HL-60 (cell line): ENCODE measurements at regions not wholly inside any gene's neighbourhood (a gene's known extent, or its start where the extent isn't known, plus 50 kb on each side); places are given as distances from the start of the nearest gene placed in this dataset.

Experiments
- DNase-seq, 2 experiments: peaks; one replicate each; pipeline ENCODE4 v3.0.0-alpha.2; 2010 to 2020; ENCODE audit warnings: low read depth in 1 of 2, low spot score in 1 of 2
- H3K27ac ChIP-seq: fragments of 250-450 bp; sonication (Bioruptor Pico); replicated peaks from 2 replicates; pipeline ENCODE4 v1.5.1; 2020; ENCODE audit warnings: mild to moderate bottlenecking, moderate library complexity
- H3K27me3 ChIP-seq: fragments of 250-450 bp; sonication (Bioruptor Pico); 2 replicates; pipeline ENCODE4 v1.5.1; 2021; ENCODE audit warnings: mild to moderate bottlenecking, moderate library complexity; ENCODE audit not compliant: insufficient read depth, poor library complexity, severe bottlenecking
- H3K4me3 ChIP-seq: replicated peaks from 2 replicates; pipeline ENCODE4 v1.5.1; 2011; ENCODE audit warnings: mild to moderate bottlenecking, control low read depth, low read length; ENCODE audit not compliant: insufficient read depth
- CTCF ChIP-seq: IDR thresholded peaks from one replicate; pipeline ENCODE4 v1.5.1; 2011; ENCODE audit warnings: low read length, control low read depth, inconsistent platforms; ENCODE audit not compliant: insufficient read depth
- GABPA ChIP-seq: IDR thresholded peaks from 2 replicates; pipeline ENCODE4 v1.6.1; 2012; ENCODE audit warnings: low read depth
- POLR2AphosphoS5 ChIP-seq: IDR thresholded peaks from 2 replicates; pipeline ENCODE4 v1.6.1; 2012; ENCODE audit warnings: low read depth
- SPI1 ChIP-seq: IDR thresholded peaks from 2 replicates; pipeline ENCODE4 v1.6.1; 2012; ENCODE audit warnings: low read depth, mild to moderate bottlenecking, borderline replicate concordance
- TF ChIP-seq, protein P1 (sequence below): IDR thresholded peaks from 2 replicates; pipeline ENCODE4 v1.6.1; 2012; ENCODE audit warnings: low read depth; ENCODE audit not compliant: insufficient replicate concordance

GRCh38 chr2:56455642-56456041, 271.9 kb downstream of the CCDC85A start:
- TF ChIP-seq POLR2AphosphoS5, result no peak
- TF ChIP-seq CTCF, result no peak
- no peak for TF ChIP-seq SPI1
- TF ChIP-seq GABPA, result no peak
- TF ChIP-seq, protein P1, sequence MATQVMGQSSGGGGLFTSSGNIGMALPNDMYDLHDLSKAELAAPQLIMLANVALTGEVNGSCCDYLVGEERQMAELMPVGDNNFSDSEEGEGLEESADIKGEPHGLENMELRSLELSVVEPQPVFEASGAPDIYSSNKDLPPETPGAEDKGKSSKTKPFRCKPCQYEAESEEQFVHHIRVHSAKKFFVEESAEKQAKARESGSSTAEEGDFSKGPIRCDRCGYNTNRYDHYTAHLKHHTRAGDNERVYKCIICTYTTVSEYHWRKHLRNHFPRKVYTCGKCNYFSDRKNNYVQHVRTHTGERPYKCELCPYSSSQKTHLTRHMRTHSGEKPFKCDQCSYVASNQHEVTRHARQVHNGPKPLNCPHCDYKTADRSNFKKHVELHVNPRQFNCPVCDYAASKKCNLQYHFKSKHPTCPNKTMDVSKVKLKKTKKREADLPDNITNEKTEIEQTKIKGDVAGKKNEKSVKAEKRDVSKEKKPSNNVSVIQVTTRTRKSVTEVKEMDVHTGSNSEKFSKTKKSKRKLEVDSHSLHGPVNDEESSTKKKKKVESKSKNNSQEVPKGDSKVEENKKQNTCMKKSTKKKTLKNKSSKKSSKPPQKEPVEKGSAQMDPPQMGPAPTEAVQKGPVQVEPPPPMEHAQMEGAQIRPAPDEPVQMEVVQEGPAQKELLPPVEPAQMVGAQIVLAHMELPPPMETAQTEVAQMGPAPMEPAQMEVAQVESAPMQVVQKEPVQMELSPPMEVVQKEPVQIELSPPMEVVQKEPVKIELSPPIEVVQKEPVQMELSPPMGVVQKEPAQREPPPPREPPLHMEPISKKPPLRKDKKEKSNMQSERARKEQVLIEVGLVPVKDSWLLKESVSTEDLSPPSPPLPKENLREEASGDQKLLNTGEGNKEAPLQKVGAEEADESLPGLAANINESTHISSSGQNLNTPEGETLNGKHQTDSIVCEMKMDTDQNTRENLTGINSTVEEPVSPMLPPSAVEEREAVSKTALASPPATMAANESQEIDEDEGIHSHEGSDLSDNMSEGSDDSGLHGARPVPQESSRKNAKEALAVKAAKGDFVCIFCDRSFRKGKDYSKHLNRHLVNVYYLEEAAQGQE, result no peak
- H3K27ac ChIP-seq, result no peak overlapping the region
- no peaks in the 10 kb centered on the region for H3K27me3 ChIP-seq
- H3K4me3 ChIP-seq, result no peak overlapping the region
- no peak for DNase-seq

- H3K27me3 ChIP-seq, result no peaks in the 10 kb centered on the region
- no peak for DNase-seq
- H3K27ac ChIP-seq, result no peak overlapping the region
- no peak overlapping the region for H3K4me3 ChIP-seq
- TF ChIP-seq POLR2AphosphoS5 (no peak), SPI1 (no peak), CTCF (no peak)
- TF ChIP-seq, protein P1, result no peak
These were observed 273.0 kb downstream of the CCDC85A start for GRCh38 chr2:56456791-56457190.

DNA sequence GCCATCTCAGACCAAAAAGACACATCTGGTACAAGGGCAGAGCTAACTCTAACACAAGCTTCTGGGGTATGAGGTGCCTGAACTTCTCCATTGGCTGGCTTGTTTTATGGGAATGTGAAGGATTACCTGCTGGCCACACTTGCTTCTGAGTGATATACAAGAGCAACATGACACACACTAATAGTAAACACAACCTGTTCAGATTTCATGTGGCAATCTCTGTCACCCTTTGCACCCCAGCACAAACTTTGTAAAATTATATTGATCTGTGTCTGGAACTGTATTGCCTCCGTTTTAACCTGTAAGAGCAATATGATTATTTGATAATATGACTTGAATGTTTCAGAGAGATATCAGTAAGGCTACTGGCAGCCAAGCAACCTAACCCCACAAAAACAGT, 276.7 kb downstream of the CCDC85A start:
- Histone ChIP-seq H3K27me3 (no peaks in the 10 kb centered on the region), H3K4me3 (no peak overlapping the region), H3K27ac (no peak overlapping the region)
- no peak for DNase-seq
- no peak for TF ChIP-seq GABPA
- TF ChIP-seq, protein P1, result no peak
- no peak for TF ChIP-seq SPI1
- TF ChIP-seq CTCF, result no peak
- no peak for TF ChIP-seq POLR2AphosphoS5
